NT2/D1 (cell line): ENCODE measurements at regions not wholly inside any gene's neighbourhood (a gene's known extent, or its start where the extent isn't known, plus 50 kb on each side); places are given as distances from the start of the nearest gene placed in this dataset.

Source experiments
- DNase-seq: peaks from one replicate; pipeline ENCODE4 v3.0.0-alpha.2; 2011; ENCODE audit warnings: low read depth, low spot score
- H3K27me3 ChIP-seq: 2 replicates; pipeline ENCODE4 v1.6.0; 2011; ENCODE audit warnings: mild to moderate bottlenecking; ENCODE audit not compliant: insufficient read length, insufficient read depth
- H3K36me3 ChIP-seq: 2 replicates; pipeline ENCODE4 v1.6.1; 2011; ENCODE audit warnings: mild to moderate bottlenecking, low read length, mixed read lengths; ENCODE audit not compliant: insufficient read depth, insufficient read length
- H3K4me1 ChIP-seq: 2 replicates; pipeline ENCODE4 v1.5.1; 2011; ENCODE audit not compliant: insufficient read depth, insufficient read length
- H3K4me3 ChIP-seq: 2 replicates; pipeline ENCODE4 v1.5.1; 2011; ENCODE audit warnings: low read depth; ENCODE audit not compliant: insufficient read length
- H3K9ac ChIP-seq: 2 replicates; pipeline ENCODE4 v1.6.0; 2011; ENCODE audit warnings: low read depth; ENCODE audit not compliant: insufficient read length
- H3K9me3 ChIP-seq: 2 replicates; pipeline ENCODE4 v1.5.1; 2011; ENCODE audit warnings: mild to moderate bottlenecking, low read length; ENCODE audit not compliant: insufficient read depth
- SUZ12 ChIP-seq: IDR thresholded peaks from 2 replicates; pipeline ENCODE4 v1.6.1; 2011; ENCODE audit not compliant: insufficient read length, insufficient read depth; ENCODE audit errors: extremely low read depth
- YY1 ChIP-seq: IDR thresholded peaks from 2 replicates; pipeline ENCODE4 v1.6.1; 2011; ENCODE audit not compliant: insufficient read length, insufficient read depth
- ZNF274 ChIP-seq: IDR thresholded peaks from 2 replicates; pipeline ENCODE4 v1.6.1; 2011; ENCODE audit warnings: mild to moderate bottlenecking, low read depth, low read length

DNA sequence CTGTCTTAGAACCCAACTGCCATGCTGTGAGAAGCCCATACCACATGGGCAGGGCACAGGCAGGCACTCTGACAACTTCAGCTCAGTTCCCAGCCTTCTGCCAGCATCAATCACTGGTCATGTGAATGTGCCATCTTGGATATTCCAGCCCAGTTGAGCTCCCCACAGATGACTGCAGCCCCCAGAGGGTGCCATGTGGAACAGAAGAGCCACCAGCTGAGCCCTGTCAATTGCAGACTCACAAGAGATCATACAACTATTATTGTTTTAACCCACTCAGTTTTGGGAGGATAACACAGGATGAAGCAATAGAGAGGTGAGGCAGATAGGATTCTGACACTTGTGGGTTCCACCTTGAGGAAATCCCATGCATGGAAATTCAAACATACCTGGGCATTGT, 78.4 kb upstream of the ZBTB40 start:
- DNase-seq, result no peak
- Histone ChIP-seq H3K9me3 (peaks cover 11% of the 10 kb centered on the region; the same call in 1 of the 2 replicates), H3K9ac (no peak overlapping the region), H3K4me3 (no peak overlapping the region), H3K36me3 (no peaks in the 10 kb centered on the region), H3K4me1 (no peaks in the 10 kb centered on the region), H3K27me3 (no peaks in the 10 kb centered on the region)
- TF ChIP-seq YY1 (no peak), SUZ12 (no peak), ZNF274 (no peak)

DNA sequence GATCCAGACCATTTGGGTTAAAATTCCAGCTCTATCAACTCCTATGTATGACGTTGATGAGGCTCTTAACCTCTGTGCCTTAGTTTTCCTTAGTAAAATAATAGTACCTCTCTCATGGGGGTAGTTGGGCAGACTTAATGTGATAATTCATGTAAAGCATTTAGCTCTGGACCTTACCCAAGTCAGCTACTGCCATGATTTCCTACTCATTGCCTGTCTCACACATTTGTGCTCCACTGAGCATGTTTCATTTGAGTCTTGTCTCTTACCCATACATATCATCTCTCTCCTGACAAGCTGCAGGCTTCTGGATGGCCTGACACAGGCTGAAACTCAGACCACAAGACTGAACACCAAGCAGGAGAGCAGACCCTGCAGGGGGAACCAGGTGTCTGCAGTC, 77.7 kb upstream of the ZBTB40 start:
- Histone ChIP-seq H3K27me3 (no peaks in the 10 kb centered on the region), H3K9ac (no peak overlapping the region), H3K4me3 (no peak overlapping the region), H3K36me3 (no peaks in the 10 kb centered on the region), H3K4me1 (no peaks in the 10 kb centered on the region), H3K9me3 (peaks cover 11% of the 10 kb centered on the region; the same call in 1 of the 2 replicates)
- no peak for TF ChIP-seq YY1
- no peak for TF ChIP-seq SUZ12
- no peak for TF ChIP-seq ZNF274
- DNase-seq, result no peak

DNA sequence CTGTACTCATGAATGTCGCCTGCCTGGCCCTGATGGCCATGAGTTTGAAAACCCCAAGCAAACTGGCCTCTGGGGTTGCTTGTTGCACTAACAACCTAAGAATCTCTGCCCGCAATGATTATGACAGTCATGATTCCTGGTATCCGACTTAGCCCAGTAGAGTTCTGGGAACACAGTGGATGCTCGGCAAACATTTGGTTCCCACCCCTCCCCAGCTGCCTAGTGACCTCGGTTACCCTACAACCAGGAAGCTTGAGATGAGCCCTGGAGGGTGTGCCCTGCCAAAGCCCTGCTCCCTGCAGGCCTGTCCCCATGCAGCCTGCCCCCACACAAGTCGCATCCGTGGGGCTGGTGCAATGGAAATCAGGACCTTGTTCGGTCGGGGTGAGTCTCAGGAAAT, 76.0 kb upstream of the ZBTB40 start:
- H3K4me1 ChIP-seq, result peaks cover 6% of the 10 kb centered on the region
- H3K9ac ChIP-seq, result no peak overlapping the region
- no peak overlapping the region for H3K4me3 ChIP-seq
- H3K9me3 ChIP-seq, result peaks cover 11% of the 10 kb centered on the region; the same call in 1 of the 2 replicates
- no peak for DNase-seq
- H3K36me3 ChIP-seq, result no peaks in the 10 kb centered on the region
- no peak for TF ChIP-seq SUZ12
- TF ChIP-seq YY1, result no peak
- TF ChIP-seq ZNF274, result no peak
- H3K27me3 ChIP-seq, result no peaks in the 10 kb centered on the region

DNA sequence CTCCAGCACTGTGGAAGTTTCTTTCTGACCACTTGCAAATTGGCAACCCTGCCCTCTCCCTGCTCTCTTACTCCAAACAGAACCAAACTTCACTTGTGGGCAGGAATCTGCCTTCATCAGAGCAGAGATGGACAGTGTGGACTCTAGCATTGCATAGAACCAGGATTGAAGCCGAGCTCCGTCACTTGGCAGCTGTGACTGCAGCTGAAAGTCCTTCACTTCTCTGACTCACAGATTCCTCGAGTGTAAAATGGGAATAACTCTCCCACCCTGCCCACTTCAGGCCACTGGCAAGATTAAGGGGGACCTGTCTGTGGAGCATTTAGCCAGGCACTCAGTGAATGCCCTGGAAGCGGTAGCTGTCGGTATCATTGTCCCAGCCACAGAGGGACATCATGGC, 75.7 kb upstream of the ZBTB40 start:
- peaks cover 11% of the 10 kb centered on the region; the same call in 1 of the 2 replicates for H3K9me3 ChIP-seq
- no peaks in the 10 kb centered on the region for H3K36me3 ChIP-seq
- TF ChIP-seq ZNF274, result no peak
- no peaks in the 10 kb centered on the region for H3K27me3 ChIP-seq
- no peak for DNase-seq
- H3K4me1 ChIP-seq, result peaks cover 6% of the 10 kb centered on the region
- H3K9ac ChIP-seq, result no peak overlapping the region
- no peak overlapping the region for H3K4me3 ChIP-seq

DNA sequence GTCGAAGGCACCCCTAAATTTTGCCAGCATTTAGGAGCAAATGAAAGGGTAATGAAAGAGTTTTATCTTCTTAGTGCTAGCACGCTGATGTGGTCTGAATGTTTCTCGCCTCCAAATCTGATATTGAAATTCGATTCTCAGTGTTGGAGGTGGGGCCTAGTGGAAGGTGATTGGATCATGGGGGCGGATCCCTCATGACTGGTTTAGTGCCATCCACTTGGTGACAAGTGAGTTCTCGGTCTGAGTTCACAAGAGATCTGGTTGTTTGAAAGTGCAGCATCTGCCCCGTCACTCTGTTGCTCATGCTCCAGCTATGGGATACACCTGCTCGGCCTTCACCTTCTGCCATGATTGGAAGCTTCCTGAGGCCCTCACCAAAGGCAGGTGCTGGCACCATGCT, 75.1 kb upstream of the ZBTB40 start:
- no peak for DNase-seq
- Histone ChIP-seq H3K9ac (no peak overlapping the region), H3K4me1 (peaks cover 6% of the 10 kb centered on the region), H3K27me3 (no peaks in the 10 kb centered on the region), H3K4me3 (no peak overlapping the region), H3K9me3 (peaks cover 11% of the 10 kb centered on the region; the same call in 1 of the 2 replicates), H3K36me3 (no peaks in the 10 kb centered on the region)
- TF ChIP-seq SUZ12 (no peak), ZNF274 (no peak), YY1 (no peak)

DNA sequence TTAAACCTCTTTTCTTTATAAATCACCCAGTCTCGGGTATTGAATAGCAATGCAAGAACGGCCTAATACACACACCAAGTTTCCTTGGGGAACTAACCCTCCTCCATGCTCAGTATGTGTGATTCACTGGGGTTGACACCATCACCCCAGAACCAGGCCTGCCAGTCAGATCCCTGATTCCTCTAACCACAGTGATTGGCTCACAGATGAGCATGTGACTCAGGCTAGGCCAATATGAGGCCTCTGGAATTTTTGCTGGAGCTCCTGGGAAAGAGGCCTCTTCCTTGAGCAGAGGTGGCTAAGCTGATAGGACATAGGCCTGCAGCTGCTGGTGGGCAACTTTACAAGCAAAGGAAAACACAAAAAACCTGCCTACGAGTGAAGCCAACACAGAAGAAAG, 74.7 kb upstream of the ZBTB40 start:
- Histone ChIP-seq H3K4me1 (peaks cover 6% of the 10 kb centered on the region), H3K9ac (no peak overlapping the region), H3K4me3 (no peak overlapping the region), H3K9me3 (peaks cover 11% of the 10 kb centered on the region; the same call in 1 of the 2 replicates), H3K36me3 (no peaks in the 10 kb centered on the region), H3K27me3 (no peaks in the 10 kb centered on the region)
- no peak for DNase-seq
- TF ChIP-seq ZNF274 (no peak), YY1 (no peak), SUZ12 (no peak)

DNA sequence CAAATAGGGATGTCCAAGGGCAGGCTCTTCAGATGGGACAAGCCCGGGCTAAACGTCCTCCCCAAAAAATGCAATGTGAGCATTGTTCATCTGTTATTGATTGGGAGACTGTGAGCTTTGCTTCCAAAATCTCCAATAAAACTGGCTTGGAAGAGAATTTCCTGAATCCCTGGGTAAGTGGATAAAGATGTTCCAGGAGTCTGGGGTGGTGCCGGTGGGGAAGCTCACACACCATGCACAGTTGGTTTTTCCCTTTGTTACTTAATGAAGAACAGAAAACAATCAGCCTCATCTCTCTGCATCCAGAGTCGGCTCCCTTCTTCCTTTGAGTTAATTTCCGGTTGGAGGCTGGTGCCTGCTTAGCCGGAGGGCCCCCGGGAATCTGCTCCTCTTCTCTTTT, 72.1 kb upstream of the ZBTB40 start:
- H3K36me3 ChIP-seq, result no peaks in the 10 kb centered on the region
- no peaks in the 10 kb centered on the region for H3K9me3 ChIP-seq
- no peak overlapping the region for H3K9ac ChIP-seq
- DNase-seq, result no peak
- no peak for TF ChIP-seq SUZ12
- no peak for TF ChIP-seq ZNF274
- no peak for TF ChIP-seq YY1
- no peak overlapping the region for H3K4me3 ChIP-seq
- no peaks in the 10 kb centered on the region for H3K27me3 ChIP-seq
- H3K4me1 ChIP-seq, result peaks cover 6% of the 10 kb centered on the region
